ENCODE measurements at regions not wholly inside any gene's neighbourhood (a gene's known extent, or its start where the extent isn't known, plus 50 kb on each side); places are given as distances from the start of the nearest gene placed in this dataset.

- Histone ChIP-seq H3K4me3 (ENCODE audit: low read depth, low read length) (no peak overlapping the region), H3K27me3 (no peaks in the 10 kb centered on the region), H3K36me3 (no peaks in the 10 kb centered on the region), H3K4me1 (no peaks in the 10 kb centered on the region), H3K9me3 (no peaks in the 10 kb centered on the region)
- DNase-seq: no peak
- TF ChIP-seq CTCF (IDR thresholded peaks at IDR 0.05; ENCODE audit: low read depth, low read length): no peak
Observed at GRCh38 chr10:78896159-78896928, 172.4 kb upstream of the ZMIZ1 start.

- Histone ChIP-seq H3K4me3 (ENCODE audit: low read depth, low read length) (no peak overlapping the region), H3K27me3 (no peaks in the 10 kb centered on the region), H3K9me3 (no peaks in the 10 kb centered on the region), H3K4me1 (no peaks in the 10 kb centered on the region), H3K36me3 (no peaks in the 10 kb centered on the region)
- TF ChIP-seq CTCF (IDR thresholded peaks at IDR 0.05; ENCODE audit: low read depth, low read length): no peak
- DNase-seq: no peak
Observed at GRCh38 chr10:78898341-78899097, 170.2 kb upstream of the ZMIZ1 start.

GRCh38 chr10:78899098-78899754 lies 169.5 kb upstream of the ZMIZ1 start:
- no peaks in the 10 kb centered on the region for H3K9me3 ChIP-seq
- no peak overlapping the region for H3K4me3 ChIP-seq (ENCODE audit: low read depth, low read length)
- H3K4me1 ChIP-seq: no peaks in the 10 kb centered on the region
- no peak for TF ChIP-seq CTCF (IDR thresholded peaks at IDR 0.05; ENCODE audit: low read depth, low read length)
- no peaks in the 10 kb centered on the region for H3K36me3 ChIP-seq
- H3K27me3 ChIP-seq: no peaks in the 10 kb centered on the region
- DNase-seq: no peak

GRCh38 chr10:78899996-78900714 lies 168.6 kb upstream of the ZMIZ1 start:
- no peak for TF ChIP-seq CTCF (IDR thresholded peaks at IDR 0.05; ENCODE audit: low read depth, low read length)
- Histone ChIP-seq H3K4me3 (ENCODE audit: low read depth, low read length) (no peak overlapping the region), H3K36me3 (no peaks in the 10 kb centered on the region), H3K27me3 (no peaks in the 10 kb centered on the region), H3K9me3 (no peaks in the 10 kb centered on the region), H3K4me1 (no peaks in the 10 kb centered on the region)
- DNase-seq: no peak

GRCh38 chr10:78900715-78901430 lies 167.9 kb upstream of the ZMIZ1 start:
- Histone ChIP-seq H3K4me1 (no peaks in the 10 kb centered on the region), H3K36me3 (no peaks in the 10 kb centered on the region), H3K27me3 (no peaks in the 10 kb centered on the region), H3K4me3 (ENCODE audit: low read depth, low read length) (no peak overlapping the region), H3K9me3 (no peaks in the 10 kb centered on the region)
- no peak for DNase-seq
- no peak for TF ChIP-seq CTCF (IDR thresholded peaks at IDR 0.05; ENCODE audit: low read depth, low read length)
